ENCODE measurements at regions not wholly inside any gene's neighbourhood (a gene's known extent, or its start where the extent isn't known, plus 50 kb on each side); places are given as distances from the start of the nearest gene placed in this dataset.

DNA sequence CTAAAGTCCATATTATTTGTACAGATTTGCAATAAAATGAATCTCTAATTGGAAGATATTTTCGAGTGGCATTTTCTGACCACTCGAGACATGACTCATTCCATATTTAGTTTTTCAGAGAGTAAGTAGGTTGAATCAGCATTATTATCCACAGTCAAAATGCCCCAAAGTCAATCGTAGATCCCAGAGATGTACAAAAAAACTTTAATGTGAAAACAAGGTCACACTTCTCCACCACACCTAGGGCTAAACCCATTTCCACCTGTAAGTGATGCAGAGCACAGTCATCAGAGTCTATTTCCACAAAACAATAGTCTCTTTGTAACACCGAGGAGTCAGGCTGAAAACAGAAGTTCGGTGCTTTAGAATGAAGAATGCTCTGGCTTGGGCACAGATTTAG, 117.1 kb upstream of the TENM3 start:
- no peak for DNase-seq

DNA sequence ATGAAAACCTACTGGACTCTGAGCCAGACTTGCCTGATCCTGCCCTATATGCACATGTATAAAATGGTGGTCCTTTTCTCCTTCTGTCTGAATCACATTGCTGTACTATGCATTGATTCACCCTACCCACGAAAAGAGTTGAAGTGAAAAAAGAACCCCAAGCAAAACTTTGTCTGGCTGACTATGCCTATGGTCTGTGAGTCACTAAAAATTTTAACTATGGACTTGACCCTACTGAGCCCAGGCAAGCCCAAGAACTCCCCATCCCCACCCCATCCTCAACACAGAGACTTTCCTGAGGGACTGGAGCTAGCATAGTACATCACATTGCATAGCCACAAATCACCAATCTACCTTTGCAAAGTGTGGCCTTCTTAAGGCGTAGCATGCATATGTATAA, 116.6 kb upstream of the TENM3 start:
- DNase-seq: no peak

DNA sequence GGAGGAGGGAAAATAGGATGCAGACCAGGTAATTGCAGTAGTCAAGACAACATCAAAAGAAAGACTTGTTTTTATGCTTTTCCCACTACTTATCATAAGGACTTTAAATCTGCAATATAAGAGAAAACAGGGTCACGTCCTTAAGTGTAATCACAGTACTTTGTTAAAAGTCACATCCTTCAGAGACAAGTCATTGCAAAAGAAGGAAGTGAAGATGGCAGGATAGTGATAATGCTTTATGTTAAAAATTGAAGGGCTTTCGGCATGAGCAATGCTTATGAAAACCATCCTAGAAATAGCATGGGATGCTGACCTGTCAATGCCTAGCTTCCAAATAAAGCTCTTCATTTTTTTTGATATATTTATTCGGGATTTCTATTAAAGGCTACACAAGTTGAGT, 110.2 kb upstream of the TENM3 start:
- no peak for DNase-seq

DNA sequence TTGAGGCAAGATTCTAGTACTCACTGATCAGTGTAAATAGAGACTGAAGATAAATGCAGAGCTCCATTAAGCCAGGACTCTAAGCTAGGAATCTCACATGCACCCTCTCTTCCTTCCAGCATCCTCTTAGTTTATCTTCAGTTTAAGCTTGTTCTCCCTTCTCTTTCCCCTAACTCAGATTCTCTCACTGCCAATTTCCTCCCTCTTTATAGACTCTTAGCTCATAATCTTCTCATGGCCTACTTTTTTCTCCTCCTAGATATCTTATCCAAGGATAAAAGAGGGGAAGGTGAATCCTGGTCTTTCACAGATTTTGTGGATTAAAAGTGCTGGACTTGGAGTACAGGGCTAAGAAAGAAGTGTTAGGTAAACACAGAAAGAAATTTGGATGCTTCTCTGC, 108.9 kb upstream of the TENM3 start:
- no peak for DNase-seq

DNA sequence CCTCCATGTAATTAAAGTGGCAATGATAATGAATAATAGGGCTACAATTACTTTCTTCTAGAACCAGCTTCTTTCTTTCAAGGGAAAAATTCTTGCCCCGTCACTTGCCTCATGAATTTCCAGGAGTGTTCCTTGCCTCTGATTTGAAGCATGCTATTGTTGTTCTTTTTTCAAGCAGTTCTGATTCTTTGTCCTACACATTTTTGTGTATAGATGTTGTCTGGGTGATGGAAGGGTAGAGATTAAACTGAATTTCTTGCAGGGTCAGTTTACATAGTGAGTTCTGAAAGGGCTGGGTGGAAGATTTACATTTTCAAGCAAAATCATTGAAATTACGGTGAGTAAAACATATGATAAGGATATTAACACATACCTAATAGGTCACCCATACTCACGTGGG, 107.0 kb upstream of the TENM3 start:
- DNase-seq: no peak

DNA sequence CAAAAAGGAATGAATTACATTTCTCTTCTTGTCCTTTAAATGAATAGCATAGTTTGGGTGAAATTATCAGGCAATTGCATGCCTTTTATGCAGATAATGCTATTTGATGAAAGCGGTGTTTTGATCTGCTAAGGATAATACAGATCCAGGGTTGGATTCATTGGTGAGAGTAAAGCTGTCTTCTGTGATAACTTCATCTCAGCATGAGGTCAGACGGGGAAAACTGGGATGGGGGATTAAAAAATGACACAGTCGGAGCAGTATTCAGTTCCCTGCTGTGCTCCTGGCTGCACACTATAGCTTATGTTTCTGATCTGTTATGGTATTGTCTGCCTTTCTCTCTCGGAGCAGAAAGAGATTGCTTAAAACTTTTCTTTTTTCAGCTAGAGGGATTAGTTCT, 105.9 kb upstream of the TENM3 start:
- no peak for DNase-seq

DNA sequence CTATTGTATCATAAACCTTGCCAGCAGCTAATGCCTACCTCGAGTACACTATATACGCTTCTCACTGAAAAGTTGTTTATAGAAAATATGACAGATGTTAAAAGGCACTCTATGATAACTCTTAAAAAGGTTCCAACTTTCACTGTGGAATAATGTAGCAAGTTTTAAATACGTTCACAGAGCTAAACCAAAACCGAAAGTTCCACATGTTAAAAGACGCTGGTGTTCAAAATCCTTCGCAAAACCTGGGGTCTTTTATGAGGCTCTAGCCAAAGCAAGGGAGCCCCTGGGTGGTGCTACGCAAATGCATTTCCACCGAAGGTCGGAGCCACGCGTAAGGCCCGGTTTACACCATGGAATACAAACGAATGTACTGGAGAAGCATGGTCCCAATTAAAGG, 103.7 kb upstream of the TENM3 start:
- no peak for DNase-seq

DNA sequence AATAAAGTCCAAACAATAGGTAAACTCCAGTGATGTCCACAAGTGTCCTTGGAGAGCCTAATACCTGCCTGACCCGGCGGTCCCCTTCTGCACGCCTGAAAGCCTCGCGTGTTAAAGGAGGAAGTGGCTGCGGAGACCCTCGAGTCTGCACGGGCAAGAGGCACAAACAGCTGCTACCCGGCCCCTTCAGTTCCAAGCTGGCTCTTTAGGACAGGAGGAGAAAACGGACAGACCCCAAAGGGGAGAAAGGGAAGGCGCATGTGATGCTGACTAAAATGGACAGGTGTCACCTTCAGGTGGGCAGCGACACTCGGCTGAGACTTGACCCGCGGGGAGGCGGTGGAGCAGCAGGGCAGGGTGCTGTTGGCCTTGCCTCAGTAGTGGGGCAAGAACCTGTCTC, 102.7 kb upstream of the TENM3 start:
- DNase-seq: no peak

DNA sequence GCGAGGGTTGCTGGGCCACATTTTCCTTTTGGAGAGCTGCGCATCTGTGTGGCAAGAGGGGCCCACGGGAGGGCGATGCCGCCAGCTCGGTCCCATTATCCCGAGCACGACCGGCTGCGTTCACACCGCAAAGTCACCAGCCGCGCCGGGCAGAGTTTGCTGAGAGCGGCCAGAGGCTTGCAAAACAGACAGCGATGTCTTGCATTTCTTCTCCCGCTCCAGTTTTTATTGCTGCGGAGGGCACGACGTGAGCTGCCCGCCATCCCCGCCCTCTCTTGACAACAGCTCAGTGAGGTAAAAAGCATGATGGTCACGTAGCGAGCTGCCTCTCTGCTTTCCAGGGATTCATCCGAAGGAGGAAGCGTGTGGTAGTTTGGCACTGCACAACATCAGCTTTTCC, 102.1 kb upstream of the TENM3 start:
- no peak for DNase-seq

DNA sequence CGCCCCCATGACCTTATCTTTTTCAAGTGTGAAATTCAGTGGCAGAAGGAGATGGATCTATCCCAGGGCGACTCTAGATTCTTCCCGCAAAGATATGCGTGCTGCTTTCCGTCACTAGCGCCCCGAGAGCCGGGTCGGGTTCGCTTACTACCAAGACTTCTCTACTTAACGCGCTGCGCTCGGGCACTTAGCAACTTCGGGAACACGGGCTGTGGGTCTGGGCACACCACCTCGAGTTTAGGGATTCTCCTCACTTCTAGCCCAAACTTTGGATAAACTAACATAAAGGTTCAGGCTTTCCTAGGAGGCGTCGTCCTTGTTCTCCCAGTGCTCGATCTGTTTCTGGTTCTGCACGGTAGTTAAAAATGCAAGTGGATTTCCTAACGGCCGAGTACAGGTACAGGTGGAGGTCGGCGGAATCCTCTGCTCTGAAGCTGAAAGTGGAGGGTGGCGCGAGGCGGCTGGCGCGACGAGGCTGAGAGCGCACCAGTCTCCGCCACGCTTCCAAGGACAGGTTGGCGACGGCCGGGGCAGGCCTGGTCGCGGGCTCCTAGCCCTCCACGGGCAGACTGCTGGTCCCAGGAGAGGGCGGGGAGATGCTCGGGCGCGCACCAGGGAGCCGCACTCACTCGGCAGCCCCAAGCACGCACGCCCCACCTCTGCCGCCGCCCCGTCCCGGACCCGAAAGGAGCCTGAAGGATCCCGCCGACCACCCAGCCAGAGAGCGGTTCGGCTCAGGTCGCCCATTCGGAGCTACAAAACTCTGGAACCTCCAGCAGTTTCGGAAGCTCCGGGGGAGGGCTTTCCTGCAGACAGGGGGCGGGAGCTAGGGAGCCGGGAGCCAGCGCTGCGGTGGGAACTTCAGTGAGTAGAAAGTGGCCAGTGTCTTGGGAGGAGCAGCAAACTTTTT, 100.8 kb upstream of the TENM3 start:
- DNase-seq: no peak

DNA sequence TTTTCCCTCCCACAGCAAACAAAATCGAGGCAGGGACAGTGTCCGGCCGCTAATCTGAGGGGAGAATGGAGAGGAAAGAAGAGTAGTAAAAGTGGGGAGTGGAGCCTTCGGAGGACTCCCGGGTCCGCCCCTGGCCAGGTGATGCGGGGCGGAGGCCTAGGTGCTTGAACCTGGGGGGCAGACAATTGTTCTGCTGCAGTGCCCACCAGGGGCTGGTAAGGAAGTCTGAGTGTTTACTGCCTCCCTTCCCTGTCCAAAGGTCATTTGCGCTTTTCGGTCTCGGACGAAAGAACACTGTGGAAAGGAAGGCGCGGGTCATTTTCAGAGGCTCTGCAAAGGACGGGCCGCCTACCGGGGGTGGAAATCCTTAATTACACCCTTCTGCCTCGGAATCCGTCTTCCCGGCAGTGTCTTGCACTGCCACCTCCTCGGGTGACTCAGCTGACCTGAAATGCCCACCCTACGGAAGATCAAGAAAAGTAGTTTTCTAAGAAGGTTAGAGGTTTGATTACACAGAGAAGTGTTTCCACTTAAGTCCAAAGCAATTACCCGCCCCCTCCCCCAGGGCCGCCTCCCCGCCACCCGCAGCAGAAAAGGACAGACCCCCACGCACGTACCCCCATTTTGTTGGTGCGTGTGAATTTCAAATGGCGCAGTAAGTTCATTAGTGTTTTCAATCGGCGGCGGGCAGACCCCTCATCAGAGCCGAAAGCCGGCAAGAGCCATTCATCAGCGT, 99.9 kb upstream of the TENM3 start:
- no peak for DNase-seq

DNA sequence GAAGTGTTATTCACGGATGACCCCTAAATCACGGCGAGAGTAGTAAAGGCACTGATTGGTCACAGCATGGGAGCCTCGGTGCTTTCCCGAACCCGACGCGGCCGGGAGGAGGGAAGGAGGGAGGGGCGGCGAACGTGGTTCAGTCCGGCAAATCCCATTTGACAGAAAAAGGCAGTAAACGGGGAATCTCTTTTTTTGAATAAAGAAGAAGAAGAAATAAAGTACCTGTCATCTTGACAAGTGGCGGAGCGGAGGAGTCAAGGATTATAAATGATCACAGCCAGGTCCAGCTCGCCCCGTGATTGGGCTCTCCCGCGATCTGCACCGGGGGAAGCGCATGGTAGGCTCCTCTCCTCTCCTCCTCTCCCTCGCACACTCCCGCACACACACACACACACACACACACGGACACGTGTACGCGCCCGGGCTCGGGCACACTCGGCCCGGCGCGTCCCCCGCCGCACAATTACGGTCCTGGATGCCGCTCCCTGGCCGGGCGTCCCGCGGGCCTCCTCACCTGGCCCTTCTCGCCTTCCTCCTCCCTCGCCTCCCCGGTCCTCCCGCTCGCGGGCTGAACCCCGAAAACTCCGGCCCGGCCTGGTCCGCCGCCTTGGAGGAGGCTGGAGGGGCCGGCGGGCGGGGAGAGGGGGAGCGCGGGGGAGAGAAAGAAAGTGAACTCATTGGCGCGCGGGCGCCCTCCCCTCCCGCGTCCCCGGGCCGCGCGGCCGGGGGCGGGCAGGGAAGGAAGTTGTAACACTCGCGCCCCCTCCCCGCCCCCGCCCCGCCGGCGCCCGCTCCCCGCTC, 99.2 kb upstream of the TENM3 start:
- DNase-seq: no peak

DNA sequence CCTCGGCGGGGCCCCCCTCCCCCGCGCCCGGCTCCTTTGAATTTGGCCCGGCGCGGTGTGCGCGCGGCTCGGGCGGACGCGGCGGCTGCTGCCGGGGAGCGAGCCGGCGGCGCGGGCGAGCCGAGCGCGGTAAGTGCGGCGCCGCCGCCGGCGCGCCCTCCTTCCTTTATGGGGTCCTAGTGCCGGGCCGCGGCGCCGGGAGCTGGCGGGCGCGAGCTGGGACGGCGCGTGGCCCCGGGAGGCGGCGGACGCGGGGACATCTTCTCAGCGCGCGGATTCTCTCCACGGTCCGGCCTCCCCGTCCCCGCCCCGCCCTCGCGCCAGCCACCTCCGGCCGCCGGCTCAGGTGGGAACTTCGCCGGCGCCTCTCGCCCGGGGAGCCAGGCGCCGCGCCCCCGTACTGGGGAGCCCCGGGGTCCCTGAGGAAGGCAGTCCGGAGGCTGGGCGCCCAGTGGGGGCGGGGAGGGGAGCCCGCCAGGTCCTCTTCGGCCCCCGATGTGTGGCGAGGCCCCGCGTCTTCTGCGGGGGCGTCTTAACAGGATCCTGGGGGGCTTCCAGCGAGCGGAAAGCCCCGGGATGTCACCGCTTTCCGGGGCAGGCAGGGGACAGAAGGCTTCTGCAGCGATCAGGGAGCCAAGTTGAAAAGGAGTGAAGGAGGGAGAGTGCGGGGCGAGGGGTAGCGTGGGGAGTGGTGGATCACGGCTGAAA, 98.4 kb upstream of the TENM3 start:
- DNase-seq: no peak

DNA sequence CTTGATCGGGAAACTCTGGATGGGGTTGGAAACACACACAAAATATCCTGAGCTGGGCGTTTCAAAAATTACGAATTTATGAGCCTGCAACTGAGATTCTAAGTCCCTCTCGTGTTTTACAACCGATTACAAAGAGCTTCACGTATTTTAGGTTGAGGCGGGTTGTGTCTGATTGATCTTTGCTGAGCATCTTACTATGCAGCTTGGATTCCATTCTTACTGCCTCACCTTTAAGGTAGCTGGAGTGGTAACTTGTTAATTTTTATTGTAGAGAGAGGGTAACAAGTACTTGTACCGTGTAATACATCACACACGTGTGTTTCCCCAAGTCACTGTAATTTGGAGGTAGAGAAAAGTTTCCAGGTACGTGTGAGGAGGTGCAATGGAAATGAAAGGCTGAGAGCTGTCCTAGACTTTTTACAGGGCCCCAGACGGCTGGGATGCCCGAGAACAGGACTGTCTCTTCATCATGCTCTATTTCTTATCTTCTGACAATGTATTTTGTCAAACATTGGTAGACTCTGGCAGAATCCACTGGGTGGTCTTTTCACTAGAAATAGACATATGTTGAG, 97.8 kb upstream of the TENM3 start:
- no peak for DNase-seq

DNA sequence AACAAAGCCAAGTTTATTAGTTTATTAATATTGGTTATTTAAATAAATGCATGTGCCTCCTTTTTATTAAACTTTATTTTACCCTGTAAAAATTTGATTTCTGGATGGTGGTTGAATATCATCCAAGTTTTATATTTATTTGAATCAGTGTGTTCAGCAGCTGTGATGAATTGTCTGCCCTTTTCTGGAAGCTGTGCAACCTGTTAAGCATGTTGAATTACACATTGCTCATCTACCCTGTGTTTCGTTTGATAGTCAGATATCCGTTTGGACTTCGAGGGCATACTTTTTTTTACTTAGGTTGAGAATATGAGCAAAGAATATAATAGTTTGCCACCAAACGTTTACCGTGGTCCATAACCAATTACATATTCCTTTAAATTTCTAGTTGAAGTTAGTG, 95.8 kb upstream of the TENM3 start:
- no peak for DNase-seq

DNA sequence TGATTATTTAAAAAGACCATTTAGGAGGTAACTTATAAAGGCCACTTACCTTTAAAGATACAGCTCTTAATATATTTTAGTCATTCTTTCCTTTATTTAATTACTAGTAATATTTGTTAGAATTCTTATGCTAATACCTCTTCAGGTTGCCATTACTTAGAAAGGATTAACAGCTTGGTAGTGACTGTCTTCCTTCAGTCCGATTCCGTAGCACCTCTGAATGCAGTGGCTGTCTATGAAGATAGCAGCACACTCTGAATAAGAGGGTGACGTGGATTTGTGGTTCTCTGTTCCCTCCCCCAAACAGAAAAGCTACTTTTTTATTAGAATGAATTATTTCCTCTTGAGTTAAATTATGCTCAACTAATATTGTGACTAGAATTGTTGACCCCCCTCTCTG, 92.6 kb upstream of the TENM3 start:
- no peak for DNase-seq

DNA sequence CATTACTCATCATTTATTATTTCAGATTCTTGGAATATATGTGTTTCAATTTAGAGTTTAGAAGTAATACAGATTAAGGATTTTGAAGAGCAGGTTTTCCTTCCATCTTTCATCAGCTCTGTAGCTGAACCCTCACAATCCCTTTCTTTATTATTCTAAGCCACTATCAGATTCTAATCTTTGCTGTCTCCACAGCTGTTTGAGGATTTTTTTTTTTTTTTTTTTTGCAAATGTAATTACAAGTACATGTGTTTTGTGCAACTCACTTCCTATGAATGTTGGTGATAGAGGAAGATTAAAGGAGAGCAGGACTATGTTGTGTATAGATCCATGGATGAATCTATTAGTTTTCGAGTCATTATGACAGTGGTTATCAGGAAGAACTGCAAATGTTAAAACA, 87.4 kb upstream of the TENM3 start:
- no peak for DNase-seq

DNA sequence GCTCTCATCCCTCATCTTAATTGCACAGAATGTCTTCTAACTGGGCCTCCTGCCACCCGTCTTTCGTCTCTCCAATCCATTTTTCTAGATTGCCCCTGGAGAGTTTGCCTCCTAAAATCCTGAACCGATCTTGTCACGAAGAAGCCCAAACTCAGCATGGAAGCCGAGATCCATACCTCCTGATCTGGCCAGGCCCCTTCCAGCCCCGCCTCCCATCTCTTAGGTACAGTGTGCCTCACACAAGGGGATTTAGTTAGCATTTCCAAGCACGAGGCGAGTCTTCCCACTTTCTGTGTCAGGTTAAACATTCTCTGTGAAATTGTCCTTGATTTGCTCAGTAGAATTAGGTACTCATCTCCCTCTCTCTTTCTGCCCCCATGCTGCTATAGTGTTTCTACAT, 80.0 kb upstream of the TENM3 start:
- DNase-seq: no peak

DNA sequence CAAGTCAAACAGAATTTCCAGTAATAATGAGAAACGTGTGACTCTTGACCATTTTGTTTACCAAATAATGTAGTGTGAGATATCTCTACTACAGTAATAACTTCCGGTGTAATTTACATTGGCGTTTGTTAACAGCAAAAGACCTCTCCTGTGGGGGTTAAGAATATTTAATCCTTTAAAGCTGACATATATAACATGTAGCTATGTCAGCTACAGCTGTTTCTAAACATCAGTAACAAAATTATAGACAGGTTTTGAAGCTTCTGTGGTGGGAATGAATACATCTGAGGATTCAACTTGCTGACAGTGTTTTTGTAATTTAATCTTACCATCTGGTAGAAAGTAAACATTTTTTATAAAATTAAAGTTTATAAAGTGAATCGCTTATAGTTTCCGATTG, 73.6 kb upstream of the TENM3 start:
- DNase-seq: no peak

DNA sequence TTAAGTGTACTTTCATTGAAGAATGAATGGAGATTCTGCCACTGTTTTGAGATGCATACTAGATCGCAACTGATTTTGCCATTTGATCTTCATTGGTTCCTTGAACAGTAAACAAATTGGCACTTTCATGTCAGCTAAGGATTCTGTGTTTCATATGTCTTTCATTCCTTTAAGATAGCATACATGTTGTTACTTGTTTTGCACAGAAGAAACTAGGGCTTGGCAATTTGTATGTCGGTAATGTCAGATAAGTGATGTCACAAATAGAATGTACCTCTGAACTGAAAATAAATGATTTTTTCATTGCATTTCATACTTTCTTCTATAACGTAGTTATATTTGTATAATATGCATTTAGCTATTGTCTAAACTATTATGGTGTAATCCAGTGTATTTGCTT, 73.2 kb upstream of the TENM3 start:
- no peak for DNase-seq

DNA sequence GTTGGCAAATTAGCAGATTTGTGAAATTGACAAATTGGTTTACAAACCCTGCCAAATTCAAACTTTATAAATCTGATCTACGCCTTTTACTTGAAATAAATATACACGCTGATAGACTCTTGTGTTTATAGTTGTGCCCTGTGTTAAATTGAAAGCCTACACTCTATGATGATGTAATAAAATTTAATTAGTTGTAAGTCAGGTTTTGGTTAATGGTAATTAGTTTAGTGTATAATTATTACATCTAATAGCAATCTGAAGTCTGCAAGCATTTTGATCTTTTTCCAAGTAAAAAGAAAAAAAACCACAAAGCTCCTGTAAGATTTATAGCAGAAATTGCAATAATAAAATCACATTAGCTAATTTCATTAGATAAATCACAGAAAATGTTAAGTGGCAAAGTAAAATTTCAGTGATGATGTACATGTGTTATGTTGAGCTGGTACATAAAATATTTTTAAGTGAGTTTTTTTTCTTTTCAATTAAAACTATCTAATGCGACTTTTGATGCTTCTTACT, 72.7 kb upstream of the TENM3 start:
- DNase-seq: no peak

DNA sequence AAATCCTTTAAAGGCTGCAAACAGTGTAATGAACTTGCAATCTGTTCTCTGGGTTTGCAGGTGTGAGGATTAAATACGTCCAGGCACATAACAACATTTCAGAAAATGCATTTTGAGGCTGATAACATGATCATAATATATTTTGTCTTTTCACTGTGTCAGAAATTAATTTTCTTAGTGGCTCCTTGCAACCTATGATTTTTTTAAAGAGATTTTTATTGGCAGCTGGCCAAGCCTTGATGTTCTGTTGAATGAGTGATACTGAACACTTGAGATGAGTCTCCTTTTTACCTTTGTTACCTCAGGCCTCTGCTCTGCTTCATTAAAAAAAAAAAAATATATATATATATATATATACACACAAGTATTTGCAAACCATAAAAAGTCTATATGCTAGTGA, 68.2 kb upstream of the TENM3 start:
- DNase-seq: no peak

Data from stimulated activated CD8-positive, alpha-beta memory T cell treated with anti-CD3 and anti-CD28 coated beads, Interleukin-4, amount 100 ng/mL, for 48 hours (primary cell).